HepG2 (cell line): ENCODE measurements at regions not wholly inside any gene's neighbourhood (a gene's known extent, or its start where the extent isn't known, plus 50 kb on each side); places are given as distances from the start of the nearest gene placed in this dataset.
A peak's percentile ranks its signal among the peaks of the same experiment; 100 is the strongest.

Source experiments
- CREBL2 ChIP-seq: sonication (generic); formaldehyde crosslinking; IDR thresholded peaks from 2 replicates; pipeline ENCODE4 v1.8.1; 2023; ENCODE audit warnings: missing genetic modification reagents, mild to moderate bottlenecking, borderline replicate concordance
- DRAP1 ChIP-seq: IDR thresholded peaks from 2 replicates; pipeline ENCODE4 v1.6.1; 2016; ENCODE audit warnings: missing genetic modification reagents, missing compliant biosample characterization
- DZIP1 ChIP-seq: sonication (generic); formaldehyde crosslinking; IDR thresholded peaks from 2 replicates; pipeline ENCODE4 v1.5.0; 2020; ENCODE audit warnings: mild to moderate bottlenecking, missing genetic modification reagents
- GATA4 ChIP-seq: sonication (generic); IDR thresholded peaks from 2 replicates; pipeline ENCODE4 v1.6.1; 2016; ENCODE audit warnings: antibody characterized with exemption, low read depth, borderline replicate concordance
- KDM3A ChIP-seq: IDR thresholded peaks from 2 replicates; pipeline ENCODE4 v1.6.1; 2018; ENCODE audit warnings: low read depth, missing compliant biosample characterization
- MAX ChIP-seq: IDR thresholded peaks from 2 replicates; pipeline ENCODE4 v1.6.1; 2012; ENCODE audit warnings: inconsistent platforms
- MEF2D ChIP-seq: sonication (generic); formaldehyde crosslinking; IDR thresholded peaks from 2 replicates; pipeline ENCODE4 v1.5.1; 2020; ENCODE audit warnings: mild to moderate bottlenecking, missing genetic modification reagents
- NKX3-1 ChIP-seq: sonication (generic); formaldehyde crosslinking; IDR thresholded peaks from 2 replicates; pipeline ENCODE4 v1.5.0; 2020; ENCODE audit warnings: missing genetic modification reagents
- NR2F6 ChIP-seq, 2 experiments: IDR thresholded peaks; 2 replicates each; pipeline ENCODE4 v1.6.1; 2016; ENCODE audit warnings: antibody characterized with exemption in 1 of 2, mild to moderate bottlenecking in 1 of 2
- SMC3 ChIP-seq: IDR thresholded peaks from 2 replicates; pipeline ENCODE4 v1.6.1; 2011; ENCODE audit warnings: low read length, improper control_type of control experiment
- SOX13 ChIP-seq, 3 experiments: fragments of 450-650 bp in 1 of 3; sonication (generic) in 1 of 3; formaldehyde crosslinking in 1 of 3; IDR thresholded peaks in 2 of 3; conservative IDR thresholded peaks in 1 of 3; 2 replicates each; pipeline versions ENCODE4 v1.5.0 to v1.6.1; 2016 to 2020; ENCODE audit warnings: antibody characterized with exemption in 1 of 3, mild to moderate bottlenecking in 1 of 3, missing compliant biosample characterization in 1 of 3, missing genetic modification reagents in 1 of 3, moderate library complexity in 1 of 3
- SP4 ChIP-seq: sonication (generic); formaldehyde crosslinking; IDR thresholded peaks from 2 replicates; pipeline ENCODE4 v1.8.1; 2023; ENCODE audit warnings: mild to moderate bottlenecking, missing genetic modification reagents
- THAP8 ChIP-seq: sonication (generic); formaldehyde crosslinking; IDR thresholded peaks from 2 replicates; pipeline ENCODE4 v1.5.1; 2020; ENCODE audit warnings: missing genetic modification reagents, mild to moderate bottlenecking, borderline replicate concordance
- U2AF1 ChIP-seq: fragments of 200-400 bp; formaldehyde crosslinking; optimal IDR thresholded peaks from 2 replicates; pipeline ENCODE3; 2017; ENCODE audit warnings: mild to moderate bottlenecking, low read depth, low read length
- ZNF510 ChIP-seq: sonication (generic); formaldehyde crosslinking; IDR thresholded peaks from 2 replicates; pipeline ENCODE4 v1.4.0; 2020; ENCODE audit warnings: low read depth, mild to moderate bottlenecking, missing genetic modification reagents
- ZNF609 ChIP-seq: sonication (generic); formaldehyde crosslinking; IDR thresholded peaks from 2 replicates; pipeline ENCODE4 v1.4.0; 2020; ENCODE audit warnings: mild to moderate bottlenecking, missing genetic modification reagents, borderline replicate concordance
- ZSCAN9 ChIP-seq: IDR thresholded peaks from 2 replicates; pipeline ENCODE4 v1.6.1; 2016; ENCODE audit warnings: borderline replicate concordance

GRCh38 chr20:53738039-53738944 is 144.7 kb upstream of the ZNF217 start (continued):
- TF ChIP-seq SOX13 (IDR thresholded peaks at IDR 0.05) (no peak), SOX13 (CRISPR knock-in tag; conservative IDR thresholded peaks at IDR 0.05 in 1 of 2, IDR thresholded peaks at IDR 0.05 in 1 of 2) (peak in 1 of 2 experiments; percentile 77; a peak in 1 of 4 replicates), SP4 (CRISPR knock-in tag) (0 out of 2 replicates have a peak, but pooled peaks have one; percentile 67), MAX (peak; percentile 74), NR2F6 (IDR thresholded peaks at IDR 0.05) (peak; percentile 6), NR2F6 (CRISPR knock-in tag; IDR thresholded peaks at IDR 0.05) (peak; percentile 34; the same call in 1 of the 2 replicates), U2AF1 (peak; percentile 73), ZSCAN9 (CRISPR knock-in tag) (peak; percentile 86), KDM3A (peak; percentile 47), GATA4 (no peak; the same call in 1 of the 2 replicates), THAP8 (CRISPR knock-in tag) (no peak), ZNF510 (peak; percentile 34; the same call in 1 of the 2 replicates), ZNF609 (CRISPR knock-in tag) (peak; percentile 55), CREBL2 (CRISPR knock-in tag) (0 out of 2 replicates have a peak, but pooled peaks have one; percentile 42), MEF2D (CRISPR knock-in tag) (peak; percentile 71), DZIP1 (CRISPR knock-in tag) (0 out of 2 replicates have a peak, but pooled peaks have one; percentile 35), NKX3-1 (CRISPR knock-in tag) (no peak), DRAP1 (CRISPR knock-in tag) (peak; percentile 66), SMC3 (peak; percentile 41; the same call in 1 of the 2 replicates)
